HepG2 (cell line): ENCODE measurements at regions not wholly inside any gene's neighbourhood (a gene's known extent, or its start where the extent isn't known, plus 50 kb on each side); places are given as distances from the start of the nearest gene placed in this dataset.

Experiments
- FOXK1 ChIP-seq: sonication (generic); formaldehyde crosslinking; IDR thresholded peaks from 2 replicates; pipeline ENCODE4 v1.4.0; 2020; ENCODE audit warnings: low read depth, missing genetic modification reagents, borderline replicate concordance
- POLR2A ChIP-seq, 2 experiments: IDR thresholded peaks; 2 replicates each; pipeline ENCODE4 v1.6.1; 2011; ENCODE audit warnings: low read depth in 2 of 2, low read length in 2 of 2, mild to moderate bottlenecking in 1 of 2, moderate library complexity in 1 of 2; ENCODE audit not compliant: insufficient read depth in 1 of 2
- POLR2AphosphoS5 ChIP-seq: IDR thresholded peaks from 2 replicates; pipeline ENCODE4 v1.6.1; 2012; ENCODE audit warnings: low read depth, low read length
- SIN3A ChIP-seq: IDR thresholded peaks from 2 replicates; pipeline ENCODE4 v1.6.1; 2011; ENCODE audit warnings: low read depth, mild to moderate bottlenecking, control low read depth, low read length, borderline replicate concordance
- SMARCC2 ChIP-seq: fragments of 450-650 bp; IDR thresholded peaks from 2 replicates; pipeline ENCODE4 v1.6.1; 2017; ENCODE audit warnings: antibody characterized with exemption, mild to moderate bottlenecking
- ZNF274 ChIP-seq: sonication (generic); formaldehyde crosslinking; IDR thresholded peaks from 2 replicates; pipeline ENCODE4 v1.5.1; 2020; ENCODE audit warnings: mild to moderate bottlenecking, missing genetic modification reagents
- ZNF672 ChIP-seq: sonication (generic); formaldehyde crosslinking; IDR thresholded peaks from 2 replicates; pipeline ENCODE4 v1.8.1; 2022; ENCODE audit warnings: missing genetic modification reagents
- ZNF737 ChIP-seq: sonication (generic); formaldehyde crosslinking; IDR thresholded peaks from 2 replicates; pipeline ENCODE4 v1.5.0; 2020; ENCODE audit warnings: missing genetic modification reagents, mild to moderate bottlenecking, borderline replicate concordance
- TF ChIP-seq, protein P1 (sequence below): sonication (generic); formaldehyde crosslinking; IDR thresholded peaks from 2 replicates; pipeline ENCODE4 v1.4.0; 2020; ENCODE audit warnings: missing genetic modification reagents
- TF ChIP-seq, protein P2 (sequence below), 2 experiments: sonication (generic) in 1 of 2; formaldehyde crosslinking in 1 of 2; IDR thresholded peaks; 2 replicates each; pipeline versions ENCODE4 v1.5.1 to v1.6.1; 2011 to 2020; ENCODE audit warnings: borderline replicate concordance in 1 of 2, low read depth in 1 of 2, low read length in 1 of 2, mild to moderate bottlenecking in 1 of 2, missing genetic modification reagents in 1 of 2, moderate library complexity in 1 of 2
- TF ChIP-seq, protein P3 (sequence below), 2 experiments: sonication (generic) in 1 of 2; formaldehyde crosslinking in 1 of 2; IDR thresholded peaks; 2 replicates each; pipeline versions ENCODE4 v1.6.1 to v1.9.0; 2014 to 2022; ENCODE audit warnings: antibody characterized with exemption in 1 of 2, borderline replicate concordance in 1 of 2, inconsistent platforms in 1 of 2, low read depth in 1 of 2, missing genetic modification reagents in 1 of 2

DNA sequence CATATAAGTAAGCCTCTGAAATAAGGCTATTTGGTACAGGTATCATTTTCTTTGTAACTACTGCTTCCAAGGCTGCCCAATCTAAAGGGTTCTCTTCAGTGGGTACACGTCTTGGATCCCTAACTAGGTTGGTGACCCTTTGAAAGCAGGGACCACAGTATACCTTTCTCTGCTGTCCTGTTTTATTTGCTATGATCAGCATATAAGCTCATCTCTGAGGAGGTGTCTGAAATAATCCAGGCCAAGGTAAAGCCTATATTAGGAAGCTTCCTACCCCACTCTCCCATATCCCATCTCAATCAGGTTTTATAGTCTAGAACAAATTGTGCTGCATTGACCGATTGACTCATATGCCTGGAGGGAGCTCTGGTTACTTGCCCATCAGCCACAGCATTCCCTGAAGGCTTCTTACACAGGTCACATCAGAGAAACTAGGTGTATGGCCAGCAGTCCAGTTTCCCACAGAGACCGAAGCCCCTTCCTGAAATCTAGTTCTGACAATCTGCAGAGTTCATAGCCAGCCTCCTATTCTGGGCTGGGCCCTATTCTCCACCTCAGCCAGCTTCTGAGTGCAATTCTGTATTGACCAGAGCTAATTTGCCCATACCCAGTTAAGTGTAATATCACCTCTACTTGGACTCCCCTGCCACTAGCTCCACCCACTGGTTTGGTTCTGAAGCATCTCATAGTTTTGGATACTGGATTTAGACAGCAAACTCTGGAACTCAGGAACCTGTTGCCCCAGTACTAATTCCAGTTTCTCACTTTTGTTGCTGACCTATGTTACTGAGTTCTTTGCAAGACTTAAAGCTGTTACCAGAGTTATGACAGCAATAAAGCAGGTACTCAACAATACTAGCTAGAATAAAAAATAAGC is 62.1 kb upstream of the ARHGAP20 start:
- TF ChIP-seq POLR2AphosphoS5 (no peak), ZNF274 (CRISPR knock-in tag) (no peak), POLR2A (IDR thresholded peaks at IDR 0.05; ENCODE audit: insufficient read depth in 1 of 2, low read depth in 2 of 2, low read length in 2 of 2) (no peak), FOXK1 (CRISPR knock-in tag) (no peak), ZNF672 (CRISPR knock-in tag) (no peak), SIN3A (no peak), ZNF737 (CRISPR knock-in tag) (no peak), SMARCC2 (no peak)
- TF ChIP-seq, protein P1, sequence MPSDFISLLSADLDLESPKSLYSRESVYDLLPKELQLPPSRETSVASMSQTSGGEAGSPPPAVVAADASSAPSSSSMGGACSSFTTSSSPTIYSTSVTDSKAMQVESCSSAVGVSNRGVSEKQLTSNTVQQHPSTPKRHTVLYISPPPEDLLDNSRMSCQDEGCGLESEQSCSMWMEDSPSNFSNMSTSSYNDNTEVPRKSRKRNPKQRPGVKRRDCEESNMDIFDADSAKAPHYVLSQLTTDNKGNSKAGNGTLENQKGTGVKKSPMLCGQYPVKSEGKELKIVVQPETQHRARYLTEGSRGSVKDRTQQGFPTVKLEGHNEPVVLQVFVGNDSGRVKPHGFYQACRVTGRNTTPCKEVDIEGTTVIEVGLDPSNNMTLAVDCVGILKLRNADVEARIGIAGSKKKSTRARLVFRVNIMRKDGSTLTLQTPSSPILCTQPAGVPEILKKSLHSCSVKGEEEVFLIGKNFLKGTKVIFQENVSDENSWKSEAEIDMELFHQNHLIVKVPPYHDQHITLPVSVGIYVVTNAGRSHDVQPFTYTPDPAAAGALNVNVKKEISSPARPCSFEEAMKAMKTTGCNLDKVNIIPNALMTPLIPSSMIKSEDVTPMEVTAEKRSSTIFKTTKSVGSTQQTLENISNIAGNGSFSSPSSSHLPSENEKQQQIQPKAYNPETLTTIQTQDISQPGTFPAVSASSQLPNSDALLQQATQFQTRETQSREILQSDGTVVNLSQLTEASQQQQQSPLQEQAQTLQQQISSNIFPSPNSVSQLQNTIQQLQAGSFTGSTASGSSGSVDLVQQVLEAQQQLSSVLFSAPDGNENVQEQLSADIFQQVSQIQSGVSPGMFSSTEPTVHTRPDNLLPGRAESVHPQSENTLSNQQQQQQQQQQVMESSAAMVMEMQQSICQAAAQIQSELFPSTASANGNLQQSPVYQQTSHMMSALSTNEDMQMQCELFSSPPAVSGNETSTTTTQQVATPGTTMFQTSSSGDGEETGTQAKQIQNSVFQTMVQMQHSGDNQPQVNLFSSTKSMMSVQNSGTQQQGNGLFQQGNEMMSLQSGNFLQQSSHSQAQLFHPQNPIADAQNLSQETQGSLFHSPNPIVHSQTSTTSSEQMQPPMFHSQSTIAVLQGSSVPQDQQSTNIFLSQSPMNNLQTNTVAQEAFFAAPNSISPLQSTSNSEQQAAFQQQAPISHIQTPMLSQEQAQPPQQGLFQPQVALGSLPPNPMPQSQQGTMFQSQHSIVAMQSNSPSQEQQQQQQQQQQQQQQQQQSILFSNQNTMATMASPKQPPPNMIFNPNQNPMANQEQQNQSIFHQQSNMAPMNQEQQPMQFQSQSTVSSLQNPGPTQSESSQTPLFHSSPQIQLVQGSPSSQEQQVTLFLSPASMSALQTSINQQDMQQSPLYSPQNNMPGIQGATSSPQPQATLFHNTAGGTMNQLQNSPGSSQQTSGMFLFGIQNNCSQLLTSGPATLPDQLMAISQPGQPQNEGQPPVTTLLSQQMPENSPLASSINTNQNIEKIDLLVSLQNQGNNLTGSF (CRISPR knock-in tag): no peak
- TF ChIP-seq, protein P2, sequence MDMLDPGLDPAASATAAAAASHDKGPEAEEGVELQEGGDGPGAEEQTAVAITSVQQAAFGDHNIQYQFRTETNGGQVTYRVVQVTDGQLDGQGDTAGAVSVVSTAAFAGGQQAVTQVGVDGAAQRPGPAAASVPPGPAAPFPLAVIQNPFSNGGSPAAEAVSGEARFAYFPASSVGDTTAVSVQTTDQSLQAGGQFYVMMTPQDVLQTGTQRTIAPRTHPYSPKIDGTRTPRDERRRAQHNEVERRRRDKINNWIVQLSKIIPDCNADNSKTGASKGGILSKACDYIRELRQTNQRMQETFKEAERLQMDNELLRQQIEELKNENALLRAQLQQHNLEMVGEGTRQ (IDR thresholded peaks at IDR 0.05; ENCODE audit: low read depth, low read length): no peak
- TF ChIP-seq, protein P2 (CRISPR knock-in tag; IDR thresholded peaks at IDR 0.05; ENCODE audit: borderline replicate concordance): no peak
- TF ChIP-seq, protein P3, sequence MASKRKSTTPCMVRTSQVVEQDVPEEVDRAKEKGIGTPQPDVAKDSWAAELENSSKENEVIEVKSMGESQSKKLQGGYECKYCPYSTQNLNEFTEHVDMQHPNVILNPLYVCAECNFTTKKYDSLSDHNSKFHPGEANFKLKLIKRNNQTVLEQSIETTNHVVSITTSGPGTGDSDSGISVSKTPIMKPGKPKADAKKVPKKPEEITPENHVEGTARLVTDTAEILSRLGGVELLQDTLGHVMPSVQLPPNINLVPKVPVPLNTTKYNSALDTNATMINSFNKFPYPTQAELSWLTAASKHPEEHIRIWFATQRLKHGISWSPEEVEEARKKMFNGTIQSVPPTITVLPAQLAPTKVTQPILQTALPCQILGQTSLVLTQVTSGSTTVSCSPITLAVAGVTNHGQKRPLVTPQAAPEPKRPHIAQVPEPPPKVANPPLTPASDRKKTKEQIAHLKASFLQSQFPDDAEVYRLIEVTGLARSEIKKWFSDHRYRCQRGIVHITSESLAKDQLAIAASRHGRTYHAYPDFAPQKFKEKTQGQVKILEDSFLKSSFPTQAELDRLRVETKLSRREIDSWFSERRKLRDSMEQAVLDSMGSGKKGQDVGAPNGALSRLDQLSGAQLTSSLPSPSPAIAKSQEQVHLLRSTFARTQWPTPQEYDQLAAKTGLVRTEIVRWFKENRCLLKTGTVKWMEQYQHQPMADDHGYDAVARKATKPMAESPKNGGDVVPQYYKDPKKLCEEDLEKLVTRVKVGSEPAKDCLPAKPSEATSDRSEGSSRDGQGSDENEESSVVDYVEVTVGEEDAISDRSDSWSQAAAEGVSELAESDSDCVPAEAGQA (IDR thresholded peaks at IDR 0.05; ENCODE audit: low read depth): no peak
- TF ChIP-seq, protein P3 (CRISPR knock-in tag; IDR thresholded peaks at IDR 0.05; ENCODE audit: borderline replicate concordance): no peak
